ENCODE measurements at regions not wholly inside any gene's neighbourhood (a gene's known extent, or its start where the extent isn't known, plus 50 kb on each side); places are given as distances from the start of the nearest gene placed in this dataset.
"Not testable (repeated sequence)": the region's sequence is repeated elsewhere in the genome, so short reads cannot be mapped to it uniquely, and the experiment has no call there.

- DNase-seq: no peak
Observed at GRCh38 chr13:78540058-78540457, 63.3 kb downstream of the POU4F1 start.

DNA sequence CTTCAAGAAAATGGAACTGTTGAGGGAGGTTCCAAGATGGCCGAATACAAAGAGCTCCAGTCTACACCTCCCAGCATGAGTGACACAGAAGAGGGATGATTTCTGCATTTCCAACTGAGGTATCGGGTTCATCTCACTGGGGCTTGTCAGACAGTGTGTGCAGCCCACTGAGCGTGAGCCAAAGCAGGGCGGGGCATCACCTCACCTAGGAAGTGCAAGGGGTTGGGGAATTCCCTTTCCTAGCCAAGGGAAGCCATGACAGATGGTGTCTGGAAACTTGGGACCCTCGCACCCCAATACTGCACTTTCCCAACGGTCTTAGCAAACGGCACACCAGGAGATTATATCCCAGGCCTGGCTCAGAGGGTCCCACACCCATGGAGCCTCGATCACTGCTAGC lies 77.3 kb downstream of the POU4F1 start:
- DNase-seq: not testable (repeated sequence)

- no peak for DNase-seq
Observed at GRCh38 chr13:78524936-78525335, 78.4 kb downstream of the POU4F1 start.

DNA sequence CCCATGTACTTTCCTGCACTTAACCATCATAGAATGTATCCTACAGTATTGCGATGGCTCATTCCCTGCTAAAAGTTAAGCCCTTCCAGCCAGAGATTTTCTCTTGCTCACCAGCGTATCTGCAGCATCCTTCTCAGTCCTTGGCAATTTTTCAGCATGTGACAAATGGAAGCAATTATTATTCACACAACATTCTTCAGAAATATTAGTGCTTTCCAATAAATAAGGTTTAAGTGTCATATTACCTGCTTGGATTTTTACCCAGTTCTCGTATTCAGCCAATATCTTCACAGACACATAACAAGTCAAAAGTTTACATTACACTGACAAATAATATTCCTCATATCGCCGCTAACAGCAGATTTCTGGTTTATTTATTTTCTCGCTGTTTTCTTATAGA lies 82.3 kb downstream of the POU4F1 start:
- DNase-seq: no peak

DNA sequence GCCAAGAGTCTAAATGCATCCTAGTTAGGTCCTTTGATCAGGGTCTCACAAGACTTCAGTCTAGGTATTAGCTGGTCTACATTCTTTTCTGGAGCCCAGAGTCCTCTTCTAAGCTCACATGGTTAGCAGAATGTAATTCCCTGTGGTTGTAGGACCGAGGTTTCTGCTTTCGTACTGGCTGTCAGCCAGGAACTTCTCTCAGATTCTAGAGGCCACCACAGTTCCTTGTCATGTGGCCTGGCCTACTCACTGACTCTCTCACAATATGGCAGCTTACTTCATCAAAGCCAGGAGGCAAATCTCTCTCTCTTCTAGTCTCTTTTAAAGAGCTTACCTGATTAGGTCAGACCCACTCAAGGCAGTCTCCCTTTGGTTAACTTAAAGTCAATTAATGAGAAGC lies 82.9 kb downstream of the POU4F1 start:
- DNase-seq: no peak

DNA sequence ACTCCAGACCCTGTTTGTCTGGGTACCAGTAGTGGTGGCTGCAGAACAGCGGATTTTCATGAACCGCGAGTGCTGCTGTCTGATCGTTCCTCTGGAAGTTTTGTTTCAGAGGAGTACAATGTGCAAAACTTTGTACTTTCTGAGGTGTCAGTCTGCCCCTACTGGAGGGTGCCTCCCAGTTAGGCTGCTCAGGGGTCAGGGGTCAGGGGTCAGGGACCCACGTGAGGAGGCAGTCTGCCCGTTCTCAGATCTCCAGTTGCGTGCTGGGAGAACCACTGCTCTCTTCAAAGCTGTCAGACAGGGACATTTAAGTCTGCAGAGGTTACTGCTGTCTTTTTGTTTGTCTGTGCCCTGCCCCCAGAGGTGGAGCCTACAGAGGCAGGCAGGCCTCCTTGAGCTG lies 84.9 kb downstream of the POU4F1 start:
- DNase-seq: not testable (repeated sequence)

DNA sequence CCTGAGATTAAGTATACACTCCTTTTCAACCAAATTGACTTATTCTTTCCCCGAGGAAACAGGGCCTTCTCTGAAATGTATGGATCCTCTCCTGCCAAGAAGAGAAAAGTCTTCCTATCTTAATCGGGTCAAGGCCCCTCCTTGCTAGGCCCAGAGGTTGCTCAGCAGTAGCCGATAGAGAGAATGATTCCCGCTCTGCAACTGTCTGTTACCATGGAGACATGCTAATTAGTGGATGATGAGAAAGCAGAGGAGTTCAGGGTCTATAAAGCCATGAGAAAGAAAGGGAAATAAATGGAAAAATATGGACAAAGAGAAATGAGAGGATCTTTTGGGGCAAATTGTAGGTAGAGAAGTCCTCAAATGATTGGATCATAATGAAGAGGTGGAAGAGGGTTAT lies 103.5 kb downstream of the POU4F1 start:
- no peak for DNase-seq

- no peak for DNase-seq
Observed at GRCh38 chr13:78497702-78498355, 105.5 kb downstream of the POU4F1 start.

DNA sequence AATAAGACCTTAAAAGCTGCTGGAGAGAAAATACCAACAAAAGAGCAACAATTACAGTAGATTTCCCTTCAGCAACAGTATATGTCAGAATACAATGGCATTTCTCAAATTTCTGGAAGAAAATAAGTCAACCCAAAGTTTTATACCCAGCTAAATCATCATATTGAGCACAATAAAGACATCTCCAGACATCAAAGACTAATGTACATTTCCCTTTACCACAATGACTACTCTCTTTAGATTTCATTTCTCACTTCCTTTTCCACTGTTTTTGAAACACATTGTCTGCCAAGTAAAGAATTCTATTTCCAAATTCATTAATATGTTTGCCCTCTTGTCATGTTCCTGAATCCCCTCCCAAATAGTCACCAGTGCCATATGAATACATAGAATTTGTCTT lies 111.4 kb downstream of the POU4F1 start:
- DNase-seq: no peak

DNA sequence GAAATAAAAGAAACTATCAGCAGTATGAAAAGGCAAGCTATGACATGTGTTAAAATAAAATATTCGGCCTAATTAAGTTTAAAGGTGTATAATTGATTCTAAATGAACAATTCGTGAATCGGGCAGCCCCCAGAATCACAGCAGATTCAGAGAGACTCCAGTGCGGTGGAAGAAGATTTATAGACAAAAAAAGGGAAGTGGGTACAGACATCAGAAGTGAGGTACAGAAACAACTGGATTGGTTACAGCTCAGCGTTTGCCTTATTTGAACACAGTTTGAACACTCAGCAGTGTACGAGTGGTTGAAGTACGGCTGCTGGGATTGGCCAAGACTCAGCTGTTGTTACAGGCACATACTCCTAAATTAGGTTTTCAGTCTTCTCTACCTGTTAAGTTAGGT lies 113.1 kb downstream of the POU4F1 start:
- not testable (repeated sequence) for DNase-seq

DNA sequence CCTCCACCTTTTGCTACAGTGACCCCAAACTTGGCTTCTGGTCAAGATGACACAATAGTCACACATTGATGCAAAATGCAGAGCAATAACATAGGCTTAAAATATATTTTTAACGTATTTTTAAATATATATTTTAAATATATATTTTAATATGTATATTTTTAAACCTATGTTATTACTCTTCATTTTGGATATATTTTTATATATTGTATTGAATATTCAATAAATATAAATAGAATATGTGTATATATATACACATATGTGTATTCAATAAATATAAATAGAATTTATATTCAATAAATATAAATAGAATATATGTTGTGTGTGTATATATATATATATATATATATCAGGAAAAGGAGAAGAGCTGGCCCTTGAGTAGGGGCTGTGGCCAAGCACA lies 115.6 kb downstream of the POU4F1 start:
- no peak for DNase-seq

- no peak for DNase-seq
Observed at GRCh38 chr13:78485803-78486202, 117.5 kb downstream of the POU4F1 start.

- no peak for DNase-seq
Observed at GRCh38 chr13:78478183-78478582, 125.2 kb downstream of the POU4F1 start.

DNA sequence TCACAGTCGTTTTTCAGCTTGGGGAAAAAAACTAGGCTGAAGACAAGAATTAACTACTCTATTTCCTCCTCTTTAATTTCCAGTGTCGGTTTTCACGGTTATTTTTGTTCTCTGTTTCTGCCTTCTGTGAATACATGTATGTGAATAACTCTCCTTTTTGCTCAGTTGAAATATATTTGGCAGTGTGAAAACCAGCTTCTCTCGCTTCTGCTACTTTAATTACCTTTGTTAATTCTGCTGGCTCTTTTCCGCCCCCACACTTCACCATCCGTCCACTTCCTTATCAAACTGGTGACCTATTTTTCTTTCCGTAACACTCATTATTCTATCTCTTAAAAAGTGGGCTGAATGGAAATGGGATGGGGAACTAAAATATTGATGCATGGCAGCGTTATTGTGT lies 126.4 kb downstream of the POU4F1 start:
- DNase-seq: no peak

GRCh38 chr13:78468621-78469020 lies 134.7 kb downstream of the POU4F1 start:
- DNase-seq: no peak

DNA sequence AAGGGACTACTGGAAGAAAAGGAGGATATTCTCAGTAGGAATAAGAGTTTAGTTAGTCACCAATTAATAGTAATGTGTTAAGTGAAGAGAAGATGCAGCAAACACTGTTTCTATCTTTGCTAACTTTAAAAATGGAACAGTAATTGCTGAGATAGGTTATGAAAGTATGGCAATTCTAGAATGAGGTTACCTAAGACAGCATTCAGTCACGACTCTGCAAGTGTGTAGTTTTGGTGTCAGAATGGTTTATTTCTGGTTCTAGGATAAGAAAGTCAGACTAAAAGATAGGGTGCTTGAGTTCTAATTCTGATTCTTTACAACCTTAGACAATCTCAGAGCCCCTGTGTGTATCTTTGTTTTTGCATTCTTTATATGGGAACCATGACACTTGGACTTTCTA lies 138.1 kb downstream of the POU4F1 start:
- DNase-seq: no peak

- no peak for DNase-seq
Observed at GRCh38 chr13:78460176-78460575, 143.2 kb downstream of the POU4F1 start.

- DNase-seq: no peak
Observed at GRCh38 chr13:78443839-78444238, 159.5 kb downstream of the POU4F1 start.

DNA sequence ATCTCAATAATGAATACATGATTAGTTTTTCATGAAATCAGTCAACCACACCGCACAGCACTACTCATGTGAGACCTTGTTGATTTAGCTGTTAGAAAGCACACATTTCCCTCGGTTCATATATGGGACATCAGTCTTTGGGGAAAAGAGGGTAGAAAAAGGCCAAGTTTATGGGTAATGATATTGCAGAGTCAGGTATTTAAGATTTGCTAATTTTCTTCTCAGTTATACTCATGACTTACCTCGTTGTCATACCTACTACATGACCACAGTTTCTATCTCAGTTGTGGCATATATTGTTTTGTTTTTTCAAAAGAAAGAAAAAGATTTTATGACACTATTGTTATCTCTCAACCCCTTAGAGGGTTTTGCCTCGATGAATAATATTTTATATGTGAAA lies 165.6 kb downstream of the POU4F1 start:
- peak; percentile 1 for DNase-seq

DNA sequence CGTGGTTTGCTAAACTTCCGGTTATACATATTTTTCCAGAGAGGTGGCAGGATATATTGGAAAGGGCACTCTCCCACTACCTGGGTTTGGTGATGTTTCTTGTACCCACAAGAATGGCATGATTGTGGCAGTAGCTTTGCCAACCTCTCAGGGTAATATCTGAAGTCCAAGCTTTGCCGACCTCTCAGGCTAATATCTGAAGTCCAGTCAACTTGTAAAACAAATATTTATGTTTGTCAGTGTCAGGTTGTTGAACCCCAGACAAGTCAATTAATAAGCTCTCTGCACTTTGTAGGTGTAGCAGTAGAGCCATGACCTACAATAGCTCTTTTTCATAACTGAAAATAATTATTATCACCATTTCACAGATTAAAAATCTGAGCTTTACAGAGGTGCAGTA lies 167.0 kb downstream of the POU4F1 start:
- no peak for DNase-seq

- no peak for DNase-seq
Observed at GRCh38 chr13:78431328-78431727, 172.0 kb downstream of the POU4F1 start.

- DNase-seq: no peak
Observed at GRCh38 chr13:78430811-78431210, 172.5 kb downstream of the POU4F1 start.

GRCh38 chr13:78430166-78430791 lies 173.1 kb downstream of the POU4F1 start:
- DNase-seq: no peak

DNA sequence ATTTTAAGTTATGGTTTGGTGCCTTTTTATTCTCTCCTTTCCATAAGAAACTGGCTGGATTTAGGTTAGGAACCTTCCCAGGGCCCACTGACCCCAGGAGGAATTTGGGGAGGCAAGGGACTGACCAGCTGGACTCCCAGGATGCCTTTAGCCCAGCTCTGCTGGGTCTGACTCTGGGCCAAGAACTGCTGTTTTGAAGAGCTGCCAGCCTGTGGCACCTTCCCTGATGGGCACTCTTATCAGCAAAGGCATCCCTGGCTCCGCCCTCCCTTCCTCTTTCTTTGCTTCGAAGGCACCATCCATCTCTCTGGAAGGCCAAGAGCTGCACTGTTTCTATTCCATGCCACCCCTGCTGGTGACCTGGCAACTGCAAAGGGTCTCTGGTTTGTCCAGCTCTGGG lies 174.7 kb downstream of the POU4F1 start:
- DNase-seq: no peak

DNA sequence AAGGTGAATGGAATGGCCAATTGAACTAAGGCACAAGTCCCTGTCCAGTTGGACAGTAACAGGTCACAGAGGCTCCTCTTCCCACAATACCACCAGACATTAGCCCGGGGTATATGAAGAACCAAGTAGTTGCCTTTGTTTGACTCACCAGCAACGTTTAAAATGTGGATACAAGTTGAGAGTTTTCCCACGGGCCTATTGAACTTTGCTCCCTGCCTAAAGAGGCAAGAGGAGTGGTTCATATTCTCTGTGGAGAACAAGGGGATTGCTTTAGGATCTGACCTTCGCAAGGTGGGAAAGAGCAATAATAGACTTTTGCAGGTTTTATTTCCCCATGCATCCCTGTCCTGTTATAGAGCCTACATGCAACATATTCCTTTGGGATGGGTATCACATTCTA lies 177.2 kb downstream of the POU4F1 start:
- DNase-seq: peak; percentile 1
